ENCODE measurements at regions not wholly inside any gene's neighbourhood (a gene's known extent, or its start where the extent isn't known, plus 50 kb on each side); places are given as distances from the start of the nearest gene placed in this dataset.

DNA sequence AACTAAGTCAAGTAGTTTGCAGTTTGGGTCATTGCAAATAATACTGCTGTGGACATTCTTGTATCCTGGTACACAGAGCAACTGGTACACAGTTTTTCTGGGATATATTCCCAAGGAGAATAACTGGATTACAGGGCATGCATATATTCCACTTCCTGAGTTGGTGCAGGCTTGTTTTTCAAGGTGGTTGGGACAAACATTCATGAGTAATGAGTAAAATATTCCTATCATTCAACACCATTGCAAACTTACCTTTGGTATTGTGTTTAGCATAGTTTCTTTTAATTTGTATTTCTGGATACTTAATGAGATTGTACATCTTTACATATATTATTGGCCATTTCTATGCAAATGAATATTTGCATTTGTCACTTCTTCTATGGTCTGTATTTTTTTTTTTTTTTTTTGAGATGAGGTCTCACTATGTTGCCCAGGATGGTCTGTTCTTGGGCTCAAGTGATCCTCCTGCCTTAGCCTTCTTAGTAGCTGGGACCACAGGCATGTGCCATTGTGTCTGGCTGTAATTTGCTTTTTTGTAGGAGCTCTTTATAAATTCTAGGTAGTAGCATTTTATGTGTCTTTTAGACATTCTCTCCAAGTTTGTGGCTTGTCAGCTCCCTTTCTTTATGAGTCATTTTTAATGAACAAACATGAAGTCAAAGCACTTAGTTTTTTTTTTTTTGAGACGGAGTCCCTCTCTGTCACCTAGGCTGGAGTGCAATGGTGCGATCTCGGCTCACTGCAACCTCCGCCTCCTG, 158.7 kb downstream of the SOX4 start:
- TF ChIP-seq, protein P1, sequence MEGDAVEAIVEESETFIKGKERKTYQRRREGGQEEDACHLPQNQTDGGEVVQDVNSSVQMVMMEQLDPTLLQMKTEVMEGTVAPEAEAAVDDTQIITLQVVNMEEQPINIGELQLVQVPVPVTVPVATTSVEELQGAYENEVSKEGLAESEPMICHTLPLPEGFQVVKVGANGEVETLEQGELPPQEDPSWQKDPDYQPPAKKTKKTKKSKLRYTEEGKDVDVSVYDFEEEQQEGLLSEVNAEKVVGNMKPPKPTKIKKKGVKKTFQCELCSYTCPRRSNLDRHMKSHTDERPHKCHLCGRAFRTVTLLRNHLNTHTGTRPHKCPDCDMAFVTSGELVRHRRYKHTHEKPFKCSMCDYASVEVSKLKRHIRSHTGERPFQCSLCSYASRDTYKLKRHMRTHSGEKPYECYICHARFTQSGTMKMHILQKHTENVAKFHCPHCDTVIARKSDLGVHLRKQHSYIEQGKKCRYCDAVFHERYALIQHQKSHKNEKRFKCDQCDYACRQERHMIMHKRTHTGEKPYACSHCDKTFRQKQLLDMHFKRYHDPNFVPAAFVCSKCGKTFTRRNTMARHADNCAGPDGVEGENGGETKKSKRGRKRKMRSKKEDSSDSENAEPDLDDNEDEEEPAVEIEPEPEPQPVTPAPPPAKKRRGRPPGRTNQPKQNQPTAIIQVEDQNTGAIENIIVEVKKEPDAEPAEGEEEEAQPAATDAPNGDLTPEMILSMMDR (conservative IDR thresholded peaks at IDR 0.05; ENCODE audit: low read length): no peak
- no peak for TF ChIP-seq EZH2phosphoT487 (IDR thresholded peaks at IDR 0.05; ENCODE audit: borderline replicate concordance, low read depth, low read length)
